Activated CD4-positive, alpha-beta T cell treated with anti-CD3 and anti-CD28 coated beads for 1 hour (primary cell): ENCODE measurements at regions not wholly inside any gene's neighbourhood (a gene's known extent, or its start where the extent isn't known, plus 50 kb on each side); places are given as distances from the start of the nearest gene placed in this dataset.
A peak's percentile ranks its signal among the peaks of the same experiment; 100 is the strongest.

Source experiments
- DNase-seq: peaks from one replicate; pipeline ENCODE4 v3.0.0-alpha.2; 2020

DNA sequence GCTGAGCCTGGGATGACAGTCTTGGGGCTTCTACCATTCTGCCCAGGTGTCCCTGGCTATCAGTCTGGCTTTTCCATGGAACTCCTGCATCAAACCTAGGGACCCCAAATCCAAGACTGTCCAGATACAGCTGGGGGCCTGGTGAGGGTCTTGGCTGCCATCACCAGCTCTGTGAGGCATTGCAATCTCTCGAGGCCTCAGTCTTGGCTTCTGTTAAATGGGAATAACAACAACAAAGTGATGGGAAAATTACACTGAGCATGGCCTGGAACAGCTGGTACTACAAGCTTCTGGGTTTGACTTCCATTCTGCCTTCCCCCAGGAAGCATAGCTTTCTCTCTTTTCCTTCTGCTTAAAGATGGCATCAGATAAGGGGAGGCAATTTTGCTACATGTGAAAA, 50.0 kb upstream of the LCTL start:
- no peak for DNase-seq

- DNase-seq: no peak
These were observed 51.6 kb upstream of the LCTL start for GRCh38 chr15:66617137-66618090.

DNA sequence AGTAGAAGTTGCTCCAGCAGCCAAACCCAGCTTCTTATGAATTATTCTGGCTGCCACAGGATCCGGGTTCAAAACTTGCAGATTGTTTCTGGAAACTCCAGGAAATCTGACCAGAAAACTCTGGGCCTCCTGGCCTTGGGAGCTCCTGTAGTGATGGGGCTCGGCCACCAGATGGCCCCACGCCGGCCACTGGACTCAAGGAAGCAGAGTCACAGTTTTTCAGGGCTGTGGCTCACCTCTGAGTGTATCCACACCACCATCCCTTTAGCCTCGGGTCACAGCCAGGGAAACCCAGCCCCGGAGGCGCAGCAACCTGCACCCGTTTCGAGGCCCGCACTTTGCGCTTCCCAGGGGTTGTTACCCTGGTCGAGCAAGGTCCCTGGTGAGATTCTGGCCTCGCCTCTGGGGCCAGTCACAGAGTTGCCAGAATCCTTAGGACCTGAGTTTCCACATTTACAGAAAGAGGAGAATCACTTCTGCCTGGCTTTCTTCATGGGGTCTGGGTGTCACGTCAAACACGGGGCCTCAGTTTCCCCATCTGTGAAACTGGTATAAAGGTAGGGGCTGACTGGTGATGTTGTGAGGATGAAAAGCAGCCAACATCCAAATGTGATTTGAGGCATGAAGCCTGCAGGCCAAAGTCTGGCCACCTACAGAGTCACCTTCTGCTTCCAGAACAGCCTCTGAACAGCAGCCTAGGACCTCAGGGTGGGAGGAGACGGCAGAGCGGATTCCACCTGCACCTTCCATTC, 53.5 kb upstream of the LCTL start:
- peak; percentile 14 for DNase-seq

GRCh38 chr15:66620341-66620740, 54.5 kb upstream of the LCTL start:
- DNase-seq: no peak

DNA sequence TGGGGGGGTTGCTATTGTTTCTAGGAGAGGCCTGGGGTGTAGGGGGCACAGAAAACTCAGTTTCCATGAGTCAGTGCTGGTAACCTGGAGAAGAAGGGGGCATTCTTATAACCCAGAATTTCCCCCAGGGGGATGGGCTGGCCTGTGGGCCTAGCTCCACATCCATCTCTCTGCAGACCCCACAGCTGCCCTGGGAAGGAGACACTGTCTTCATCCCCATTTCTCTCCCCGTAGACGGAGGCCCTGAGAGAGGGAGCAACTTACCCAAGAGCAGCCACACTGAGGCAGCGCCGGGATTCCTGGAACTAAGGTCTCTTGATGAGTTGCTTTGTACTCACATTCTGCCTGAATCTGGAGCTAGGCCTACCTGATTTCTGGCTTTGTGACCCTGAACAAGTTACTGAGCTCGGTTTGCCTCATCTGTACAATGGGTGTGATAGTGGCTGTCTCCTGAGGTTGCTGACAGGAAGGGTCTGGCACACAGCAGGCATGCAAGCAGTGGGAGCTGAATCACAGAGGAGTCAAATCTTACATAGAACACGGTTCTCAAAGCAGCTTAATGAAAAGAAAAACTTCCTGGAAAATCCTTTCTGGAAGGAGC, 55.0 kb upstream of the LCTL start:
- no peak for DNase-seq

- no peak for DNase-seq
These were observed 56.0 kb upstream of the LCTL start for GRCh38 chr15:66621491-66622467.

DNA sequence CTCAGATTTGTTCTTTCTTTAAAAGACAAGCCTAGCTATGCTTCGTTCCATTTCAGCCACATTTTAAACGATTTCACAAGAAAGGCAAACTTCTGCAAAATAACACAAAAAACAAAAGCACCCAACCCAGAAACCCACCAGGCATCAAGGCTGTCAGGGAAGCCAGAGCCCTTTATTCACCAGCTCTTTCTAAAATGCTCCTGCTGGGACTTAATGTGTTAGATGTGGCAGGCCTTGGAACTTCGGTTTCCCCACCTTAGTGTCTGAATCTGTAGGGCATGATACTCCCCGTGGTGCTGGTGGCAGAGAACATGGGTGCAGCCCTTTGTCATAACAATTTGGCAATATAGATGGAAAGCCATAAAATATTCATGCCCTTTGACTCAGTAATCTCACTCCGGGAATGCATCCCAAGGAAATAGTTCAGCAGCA, 56.8 kb upstream of the LCTL start:
- no peak for DNase-seq

GRCh38 chr15:66623801-66624453, 58.1 kb upstream of the LCTL start:
- DNase-seq: no peak

DNA sequence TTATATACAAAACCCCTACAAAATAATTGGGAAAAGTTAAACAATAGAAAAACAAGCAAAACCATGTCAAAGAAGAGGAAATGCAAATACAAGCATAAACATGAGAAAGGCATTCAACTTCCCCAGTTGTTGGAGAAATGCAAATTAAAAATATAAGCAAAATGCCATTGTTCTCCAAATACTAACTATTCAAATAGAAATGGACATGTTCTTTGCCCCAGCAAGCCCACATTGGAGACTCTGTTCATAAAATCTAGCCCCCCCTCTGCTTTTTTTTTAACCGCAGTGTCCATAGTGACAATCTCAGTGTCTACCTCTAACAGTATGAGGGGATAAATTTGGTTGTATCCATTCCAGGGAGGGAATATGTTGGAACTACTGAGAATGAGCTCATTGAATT, 59.7 kb upstream of the LCTL start:
- DNase-seq: no peak

GRCh38 chr15:66625974-66626373, 60.2 kb upstream of the LCTL start:
- DNase-seq: no peak

DNA sequence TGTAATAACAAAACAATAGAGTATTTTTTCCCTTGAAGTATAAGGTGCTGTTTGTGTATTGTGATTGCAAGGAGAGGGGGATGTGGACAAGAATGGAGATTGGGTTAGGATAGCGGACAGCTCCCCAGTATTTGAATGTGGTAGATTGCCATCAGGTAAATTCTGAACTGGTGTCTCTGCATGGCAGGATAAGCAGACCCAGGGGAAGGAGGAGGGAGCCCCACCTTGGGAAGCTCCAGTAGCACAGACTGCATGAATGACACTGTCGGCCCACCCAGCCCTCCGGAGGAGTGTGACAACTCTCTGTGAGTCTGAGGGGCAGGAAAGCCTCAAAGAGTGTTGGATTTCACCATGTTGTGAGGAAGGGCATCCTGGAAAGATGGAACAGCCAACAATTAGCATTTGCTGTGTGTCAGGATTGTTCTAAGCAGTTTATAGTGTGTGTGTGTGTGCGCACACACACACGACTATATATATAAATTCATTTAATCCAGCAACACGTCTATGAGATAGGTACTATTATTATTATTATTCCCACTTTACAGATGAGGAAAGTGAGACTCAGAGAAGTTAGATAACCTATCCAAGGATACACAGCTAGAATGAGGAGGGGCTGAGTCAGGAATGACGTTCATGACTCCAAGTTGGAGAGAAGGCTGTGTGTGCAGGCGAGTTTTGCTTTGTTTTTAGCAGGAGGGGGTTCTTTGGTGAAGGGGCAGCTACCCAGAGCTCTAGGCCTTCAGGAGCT, 63.4 kb upstream of the LCTL start:
- DNase-seq: no peak

DNA sequence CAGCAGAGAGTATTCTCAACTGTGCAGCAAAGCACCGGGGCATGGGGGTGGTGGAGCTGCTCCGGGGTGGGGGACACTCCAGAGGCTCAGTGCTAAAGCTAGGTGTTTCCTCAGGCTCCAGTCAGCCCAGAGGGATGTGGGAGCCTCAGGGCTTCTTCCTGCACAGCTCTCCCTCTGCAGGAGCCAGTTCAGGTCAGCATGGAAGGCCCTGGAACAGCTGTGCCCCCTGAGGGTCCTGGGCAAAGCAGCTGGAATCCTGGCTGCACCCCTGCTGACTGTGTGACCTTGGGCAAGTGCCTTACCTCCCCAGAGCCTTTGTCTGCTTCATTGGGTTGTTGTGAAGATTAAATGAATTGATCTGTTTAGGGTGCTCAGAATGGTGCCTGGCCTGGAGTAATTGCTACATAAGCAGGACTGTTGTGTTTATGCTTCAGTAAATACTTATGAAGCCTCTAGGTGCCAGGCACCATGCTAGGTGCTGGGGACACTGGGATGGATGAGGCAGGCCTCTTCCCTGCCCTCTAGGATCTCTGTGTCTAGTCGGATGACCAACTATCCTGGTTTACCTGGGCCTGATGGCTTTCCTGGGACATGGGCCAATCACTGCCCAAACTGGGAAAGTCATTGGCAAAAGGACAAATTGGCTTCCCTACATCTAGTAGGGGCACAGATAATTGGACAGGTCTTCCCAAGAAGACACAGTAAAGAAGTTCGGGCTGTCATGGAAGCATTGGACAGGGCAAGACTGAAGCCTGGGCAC, 64.2 kb upstream of the LCTL start:
- no peak for DNase-seq

GRCh38 chr15:66630801-66631351, 65.1 kb upstream of the LCTL start:
- DNase-seq: no peak

DNA sequence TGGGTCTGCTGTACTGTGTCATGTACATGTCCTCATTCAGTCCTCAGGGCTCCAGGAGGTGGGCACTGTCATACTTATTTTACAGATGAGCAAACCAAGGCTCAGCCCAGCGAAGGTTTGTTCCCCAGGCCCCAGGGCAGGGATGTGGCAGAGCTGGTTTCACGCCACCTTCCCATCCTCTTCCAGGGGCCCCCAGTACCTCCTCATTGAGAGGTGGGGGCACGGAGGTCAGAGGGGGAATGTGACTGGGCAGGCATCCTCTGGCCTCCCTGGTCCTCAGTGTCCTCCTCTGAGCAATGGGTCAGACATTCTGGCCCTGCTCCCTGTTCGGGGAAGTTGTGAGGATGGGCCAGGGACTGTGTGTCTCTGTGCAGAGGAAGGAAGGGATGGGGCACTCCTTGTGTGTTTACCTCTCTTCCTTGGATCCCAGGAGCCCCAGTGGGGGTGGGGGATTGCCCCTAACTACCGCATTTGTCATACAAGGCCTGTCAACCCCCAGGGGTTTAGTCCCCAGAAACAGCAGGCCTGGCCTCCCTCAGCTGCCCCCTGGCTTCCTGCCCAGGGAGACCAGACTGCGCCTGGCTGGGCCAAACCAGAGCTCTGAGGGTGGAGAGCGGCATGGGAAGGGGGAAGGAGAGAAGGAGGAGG, 65.9 kb upstream of the LCTL start:
- no peak for DNase-seq

- DNase-seq: no peak
These were observed 67.5 kb upstream of the LCTL start for GRCh38 chr15:66633041-66633937.

GRCh38 chr15:66633938-66634250, 68.1 kb upstream of the LCTL start:
- no peak for DNase-seq

- DNase-seq: no peak
These were observed 67.5 kb upstream of the SMAD6 start for GRCh38 chr15:66634540-66634939.

GRCh38 chr15:66635006-66635405, 67.0 kb upstream of the SMAD6 start:
- no peak for DNase-seq

DNA sequence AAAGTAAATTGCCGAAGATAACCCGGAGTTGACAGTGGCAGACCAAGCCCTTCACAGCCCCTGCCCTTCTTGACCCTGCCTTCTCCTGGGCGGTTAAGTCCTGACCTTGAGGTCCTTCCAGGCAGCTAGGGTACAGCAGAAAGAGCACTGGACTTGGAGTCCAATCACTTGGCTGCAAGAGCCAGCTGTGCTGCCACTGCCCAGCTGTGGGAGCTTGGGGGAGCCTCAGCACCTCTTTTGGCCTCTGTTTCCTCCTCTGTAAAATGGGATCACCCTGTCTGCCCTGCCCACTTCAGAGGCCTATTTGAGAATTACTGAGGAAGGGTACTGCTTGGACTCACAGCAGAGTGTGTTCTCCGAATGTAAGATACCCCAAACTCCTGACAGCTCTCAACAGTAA, 66.2 kb upstream of the SMAD6 start:
- DNase-seq: no peak
